ENCODE measurements at regions not wholly inside any gene's neighbourhood (a gene's known extent, or its start where the extent isn't known, plus 50 kb on each side); places are given as distances from the start of the nearest gene placed in this dataset.

DNA sequence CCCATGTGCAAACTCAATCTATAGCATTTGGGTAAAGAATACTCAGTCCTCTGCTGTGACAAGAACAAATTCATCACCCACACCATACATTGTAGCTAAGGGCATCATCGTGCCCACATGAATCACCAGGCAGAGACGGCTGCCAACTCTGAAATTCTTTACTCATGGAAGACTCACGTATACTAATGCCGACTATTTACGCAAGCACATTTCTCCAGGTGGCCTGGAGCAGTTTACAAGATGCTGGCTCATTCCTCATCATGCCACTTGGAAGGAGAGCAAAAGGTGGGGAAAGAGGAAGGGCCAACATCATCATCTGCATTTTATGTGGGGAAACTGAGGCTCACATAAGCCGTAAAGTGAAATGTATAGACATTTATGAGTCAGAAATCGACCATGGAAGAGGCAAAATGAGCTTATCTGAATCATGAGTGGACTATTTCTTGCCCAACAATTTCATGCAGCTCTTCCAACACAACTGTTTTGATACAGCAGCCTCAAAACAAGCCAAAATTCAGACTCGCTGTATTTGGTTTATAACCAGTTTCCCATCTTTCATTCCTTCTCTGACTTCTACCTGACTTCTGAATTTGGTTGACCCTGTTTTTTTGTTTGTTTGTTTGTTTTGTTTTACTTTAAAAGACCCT lies 213.9 kb upstream of the SERP2 start:
- intact Hi-C loops (cut with micrococcal nuclease; ENCODE audit: unreplicated experiment) = no loop called here
- ChIA-PET RAD21 (ENCODE audit: unreplicated experiment) (no interaction called here), SMC1A (ENCODE audit: uncharacterized antibody, unreplicated experiment) (no interaction called here), CTCF (no interaction called here), POLR2A (no interaction called here)
- no peak overlapping the region for H3K27ac ChIP-seq (ENCODE audit: control insufficient read depth, insufficient read depth)
- H2AFZ ChIP-seq (ENCODE audit: control insufficient read depth, low read depth, low read length) = no peak overlapping the region
- H3K79me2 ChIP-seq (ENCODE audit: control insufficient read depth, insufficient read depth, low read length) = no peaks in the 10 kb centered on the region
- no peak for ATAC-seq
- no TSS peak for BruUV-seq (replicated peaks)
- no peak overlapping the region for H3K4me2 ChIP-seq (ENCODE audit: control insufficient read depth, insufficient read depth)
- TF ChIP-seq SMAD1 (IDR thresholded peaks at IDR 0.05; ENCODE audit: low read depth, partially characterized antibody) = no peak
- no peak for TF ChIP-seq BCL11A (IDR thresholded peaks at IDR 0.05; ENCODE audit: low read depth, low read length)
- TF ChIP-seq SRF (IDR thresholded peaks at IDR 0.05; ENCODE audit: low read depth in 2 of 2, low read length in 2 of 2) = no peak
- TF ChIP-seq, protein P1, sequence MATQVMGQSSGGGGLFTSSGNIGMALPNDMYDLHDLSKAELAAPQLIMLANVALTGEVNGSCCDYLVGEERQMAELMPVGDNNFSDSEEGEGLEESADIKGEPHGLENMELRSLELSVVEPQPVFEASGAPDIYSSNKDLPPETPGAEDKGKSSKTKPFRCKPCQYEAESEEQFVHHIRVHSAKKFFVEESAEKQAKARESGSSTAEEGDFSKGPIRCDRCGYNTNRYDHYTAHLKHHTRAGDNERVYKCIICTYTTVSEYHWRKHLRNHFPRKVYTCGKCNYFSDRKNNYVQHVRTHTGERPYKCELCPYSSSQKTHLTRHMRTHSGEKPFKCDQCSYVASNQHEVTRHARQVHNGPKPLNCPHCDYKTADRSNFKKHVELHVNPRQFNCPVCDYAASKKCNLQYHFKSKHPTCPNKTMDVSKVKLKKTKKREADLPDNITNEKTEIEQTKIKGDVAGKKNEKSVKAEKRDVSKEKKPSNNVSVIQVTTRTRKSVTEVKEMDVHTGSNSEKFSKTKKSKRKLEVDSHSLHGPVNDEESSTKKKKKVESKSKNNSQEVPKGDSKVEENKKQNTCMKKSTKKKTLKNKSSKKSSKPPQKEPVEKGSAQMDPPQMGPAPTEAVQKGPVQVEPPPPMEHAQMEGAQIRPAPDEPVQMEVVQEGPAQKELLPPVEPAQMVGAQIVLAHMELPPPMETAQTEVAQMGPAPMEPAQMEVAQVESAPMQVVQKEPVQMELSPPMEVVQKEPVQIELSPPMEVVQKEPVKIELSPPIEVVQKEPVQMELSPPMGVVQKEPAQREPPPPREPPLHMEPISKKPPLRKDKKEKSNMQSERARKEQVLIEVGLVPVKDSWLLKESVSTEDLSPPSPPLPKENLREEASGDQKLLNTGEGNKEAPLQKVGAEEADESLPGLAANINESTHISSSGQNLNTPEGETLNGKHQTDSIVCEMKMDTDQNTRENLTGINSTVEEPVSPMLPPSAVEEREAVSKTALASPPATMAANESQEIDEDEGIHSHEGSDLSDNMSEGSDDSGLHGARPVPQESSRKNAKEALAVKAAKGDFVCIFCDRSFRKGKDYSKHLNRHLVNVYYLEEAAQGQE (IDR thresholded peaks at IDR 0.05; ENCODE audit: low read depth, low read length) = no peak
- TF ChIP-seq NR2C1 (IDR thresholded peaks at IDR 0.05) = no peak
- TF ChIP-seq, protein P2, sequence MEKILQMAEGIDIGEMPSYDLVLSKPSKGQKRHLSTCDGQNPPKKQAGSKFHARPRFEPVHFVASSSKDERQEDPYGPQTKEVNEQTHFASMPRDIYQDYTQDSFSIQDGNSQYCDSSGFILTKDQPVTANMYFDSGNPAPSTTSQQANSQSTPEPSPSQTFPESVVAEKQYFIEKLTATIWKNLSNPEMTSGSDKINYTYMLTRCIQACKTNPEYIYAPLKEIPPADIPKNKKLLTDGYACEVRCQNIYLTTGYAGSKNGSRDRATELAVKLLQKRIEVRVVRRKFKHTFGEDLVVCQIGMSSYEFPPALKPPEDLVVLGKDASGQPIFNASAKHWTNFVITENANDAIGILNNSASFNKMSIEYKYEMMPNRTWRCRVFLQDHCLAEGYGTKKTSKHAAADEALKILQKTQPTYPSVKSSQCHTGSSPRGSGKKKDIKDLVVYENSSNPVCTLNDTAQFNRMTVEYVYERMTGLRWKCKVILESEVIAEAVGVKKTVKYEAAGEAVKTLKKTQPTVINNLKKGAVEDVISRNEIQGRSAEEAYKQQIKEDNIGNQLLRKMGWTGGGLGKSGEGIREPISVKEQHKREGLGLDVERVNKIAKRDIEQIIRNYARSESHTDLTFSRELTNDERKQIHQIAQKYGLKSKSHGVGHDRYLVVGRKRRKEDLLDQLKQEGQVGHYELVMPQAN (conservative IDR thresholded peaks at IDR 0.05) = no peak
- H3K9me3 ChIP-seq (replicated peaks; ENCODE audit: control insufficient read depth, insufficient read depth, low read length) = no peaks in the 10 kb centered on the region
- H3K36me3 ChIP-seq (ENCODE audit: control insufficient read depth in 2 of 2, insufficient read depth in 2 of 2, low read length in 1 of 2) = no peaks in the 10 kb centered on the region
- no peaks in the 10 kb centered on the region for H4K20me1 ChIP-seq (ENCODE audit: control insufficient read depth, insufficient read depth)
- no peak for FAIRE-seq
- WGBS (ENCODE audit: insufficient coverage, insufficient replicate concordance, low lambda C conversion rate, missing lambda C conversion rate) = 49% methylated on average over 8 of the region's 8 CpGs
- in situ Hi-C loops (cut with MboI) = no loop called here
- H3K9ac ChIP-seq (ENCODE audit: control insufficient read depth, insufficient read depth, low read length) = no peak overlapping the region
- DNase-seq (ENCODE audit: low read depth, low spot score) = no peak
- H3K27me3 ChIP-seq (replicated peaks in 1 of 2; ENCODE audit: control insufficient read depth in 2 of 2, insufficient read depth in 2 of 2, low read length in 1 of 2) = no peaks in the 10 kb centered on the region
- H3K4me3 ChIP-seq = no peak overlapping the region
- H3K4me1 ChIP-seq (ENCODE audit: control insufficient read depth, insufficient read depth, low read length) = no peaks in the 10 kb centered on the region

Measured in GM12878 (cell line).